MM.1S (cell line): ENCODE measurements at regions not wholly inside any gene's neighbourhood (a gene's known extent, or its start where the extent isn't known, plus 50 kb on each side); places are given as distances from the start of the nearest gene placed in this dataset.

Source experiments
- DNase-seq: peaks from one replicate; pipeline ENCODE4 v3.0.0-alpha.2; 2015
- H2AFZ ChIP-seq: fragments of 300-600 bp; sonication (generic); 2 replicates; pipeline ENCODE4 v1.6.0; 2016; ENCODE audit warnings: antibody characterized with exemption, low read length
- H3F3A ChIP-seq: fragments of 300-600 bp; sonication (generic); 2 replicates; pipeline ENCODE4 v1.6.1; 2016; ENCODE audit warnings: mild to moderate bottlenecking, antibody characterized with exemption, low read length, moderate library complexity, mixed read lengths; ENCODE audit not compliant: insufficient read depth
- H3K27ac ChIP-seq: fragments of 300-600 bp; sonication (generic); 2 replicates; pipeline ENCODE4 v1.5.1; 2016; ENCODE audit warnings: mild to moderate bottlenecking, low read length
- H3K27me3 ChIP-seq: fragments of 300-600 bp; sonication (generic); replicated peaks from 2 replicates; pipeline ENCODE4 v1.6.0; 2016; ENCODE audit warnings: low read length; ENCODE audit not compliant: insufficient read depth
- H3K36me3 ChIP-seq: fragments of 300-600 bp; sonication (generic); replicated peaks from 2 replicates; pipeline ENCODE4 v1.6.1; 2016; ENCODE audit warnings: mild to moderate bottlenecking, low read length, mixed read lengths; ENCODE audit not compliant: insufficient read depth
- H3K4me1 ChIP-seq: fragments of 300-600 bp; sonication (generic); 2 replicates; pipeline ENCODE4 v1.6.1; 2016; ENCODE audit warnings: low read length, mixed read lengths
- H3K4me2 ChIP-seq: fragments of 300-600 bp; sonication (generic); 2 replicates; pipeline ENCODE4 v1.6.0; 2016; ENCODE audit warnings: low read depth, low read length
- H3K4me3 ChIP-seq: fragments of 300-600 bp; sonication (generic); 2 replicates; pipeline ENCODE4 v1.5.1; 2016; ENCODE audit warnings: low read length, mixed read lengths
- H3K79me2 ChIP-seq: fragments of 300-600 bp; sonication (generic); 2 replicates; pipeline ENCODE4 v1.6.1; 2016; ENCODE audit warnings: mixed run types, low read length, mixed read lengths
- H3K9ac ChIP-seq: fragments of 300-600 bp; sonication (generic); 2 replicates; pipeline ENCODE4 v1.6.1; 2016; ENCODE audit warnings: low read length, mixed read lengths
- H3K9me2 ChIP-seq: fragments of 300-600 bp; sonication (generic); replicated peaks from 2 replicates; pipeline ENCODE4 v1.6.1; 2016; ENCODE audit warnings: mild to moderate bottlenecking, low read length, mixed read lengths; ENCODE audit not compliant: insufficient read depth
- H3K9me3 ChIP-seq: fragments of 300-600 bp; sonication (generic); replicated peaks from 2 replicates; pipeline ENCODE4 v1.6.1; 2016; ENCODE audit warnings: mild to moderate bottlenecking, low read length, mixed read lengths; ENCODE audit not compliant: insufficient read depth
- H4K20me1 ChIP-seq: fragments of 300-600 bp; sonication (generic); 2 replicates; pipeline ENCODE4 v1.6.1; 2016; ENCODE audit warnings: mild to moderate bottlenecking, low read length, moderate library complexity, mixed read lengths; ENCODE audit not compliant: insufficient read depth
- CTCF ChIP-seq: fragments of 300-600 bp; sonication (generic); IDR thresholded peaks from 2 replicates; pipeline ENCODE4 v1.5.1; 2016; ENCODE audit warnings: antibody characterized with exemption, low read length, mixed read lengths
- EZH2 ChIP-seq: fragments of 300-600 bp; sonication (generic); optimal IDR thresholded peaks from 2 replicates; pipeline ENCODE3; 2017; ENCODE audit warnings: low read depth, mild to moderate bottlenecking, antibody characterized with exemption, low read length, mixed read lengths
- EZH2phosphoT487 ChIP-seq: fragments of 300-600 bp; sonication (generic); IDR thresholded peaks from 2 replicates; pipeline ENCODE4 v1.6.1; 2018; ENCODE audit warnings: antibody characterized with exemption, low read length

GRCh38 chr14:53790731-53791500, 165.7 kb downstream of the BMP4 start:
- Histone ChIP-seq H3K4me2 (no peak overlapping the region), H3K27me3 (no peaks in the 10 kb centered on the region), H3K9me2 (no peaks in the 10 kb centered on the region), H3K9me3 (no peaks in the 10 kb centered on the region), H3K79me2 (no peaks in the 10 kb centered on the region), H3K9ac (no peak overlapping the region), H3F3A (no peaks in the 10 kb centered on the region), H3K4me3 (no peak overlapping the region), H2AFZ (no peak overlapping the region), H4K20me1 (no peaks in the 10 kb centered on the region), H3K27ac (no peak overlapping the region), H3K4me1 (no peaks in the 10 kb centered on the region), H3K36me3 (no peaks in the 10 kb centered on the region)
- no peak for DNase-seq
- TF ChIP-seq EZH2 (no peak), CTCF (no peak), EZH2phosphoT487 (no peak)

- no peak for DNase-seq
- Histone ChIP-seq H2AFZ (no peak overlapping the region), H3K9me2 (no peaks in the 10 kb centered on the region), H3K79me2 (no peaks in the 10 kb centered on the region), H3K9me3 (no peaks in the 10 kb centered on the region), H3K36me3 (no peaks in the 10 kb centered on the region), H3F3A (no peaks in the 10 kb centered on the region), H3K9ac (no peak overlapping the region), H3K4me3 (no peak overlapping the region), H3K4me1 (no peaks in the 10 kb centered on the region), H3K27ac (no peak overlapping the region), H4K20me1 (no peaks in the 10 kb centered on the region), H3K4me2 (no peak overlapping the region), H3K27me3 (no peaks in the 10 kb centered on the region)
- TF ChIP-seq EZH2 (no peak), EZH2phosphoT487 (no peak), CTCF (no peak)
These were observed 168.1 kb downstream of the BMP4 start for GRCh38 chr14:53788566-53788965.

- Histone ChIP-seq H3K79me2 (no peaks in the 10 kb centered on the region), H3F3A (no peaks in the 10 kb centered on the region), H3K36me3 (no peaks in the 10 kb centered on the region), H3K27ac (no peak overlapping the region), H3K9me3 (no peaks in the 10 kb centered on the region), H4K20me1 (no peaks in the 10 kb centered on the region), H3K9me2 (no peaks in the 10 kb centered on the region), H3K4me2 (no peak overlapping the region), H3K4me3 (no peak overlapping the region), H2AFZ (no peak overlapping the region), H3K9ac (no peak overlapping the region), H3K27me3 (no peaks in the 10 kb centered on the region), H3K4me1 (no peaks in the 10 kb centered on the region)
- TF ChIP-seq EZH2phosphoT487 (no peak), CTCF (no peak), EZH2 (no peak)
- no peak for DNase-seq
These were observed 170.6 kb downstream of the BMP4 start for GRCh38 chr14:53786045-53786444.
